PC-9 (cell line): ENCODE measurements at regions not wholly inside any gene's neighbourhood (a gene's known extent, or its start where the extent isn't known, plus 50 kb on each side); places are given as distances from the start of the nearest gene placed in this dataset.
"Not testable (repeated sequence)": the region's sequence is repeated elsewhere in the genome, so short reads cannot be mapped to it uniquely, and the experiment has no call there.

Experiments
- BruUV-seq: library from RNA; stranded (reverse); fragments of 400-500 nt; replicated peaks from 2 replicates; lab custom pipeline; 2021; lab: Mats Ljungman, UMichigan
- CTCF ChIA-PET: fragments of 300-600 bp; sonication (Branson Sonifier 250); formaldehyde crosslinking; loops from one replicate; lab custom pipeline; 2022; ENCODE audit warnings: antibody characterized with exemption; lab: Charles Lee
- POLR2A ChIA-PET: fragments of 300-600 bp; sonication (Branson Sonifier 250); formaldehyde crosslinking; loops from one replicate; lab custom pipeline; 2022; ENCODE audit warnings: antibody characterized with exemption; ENCODE audit not compliant: unreplicated experiment; lab: Charles Lee
- DNase-seq, 2 experiments: peaks; one replicate each; pipeline versions ENCODE4 v3.0.0 to v3.0.0-alpha.2; 2015 to 2022; ENCODE audit warnings: mixed read lengths in 1 of 2
- H2AFZ ChIP-seq: fragments of 200-600 bp; sonication (generic); 2 replicates; pipeline ENCODE4 v1.8.1; 2017; ENCODE audit warnings: antibody characterized with exemption
- H3F3A ChIP-seq: fragments of 200-600 bp; sonication (generic); 2 replicates; pipeline ENCODE4 v1.8.1; 2017; ENCODE audit warnings: antibody characterized with exemption, mild to moderate bottlenecking, low read depth; ENCODE audit not compliant: insufficient read depth
- H3K27ac ChIP-seq: fragments of 200-600 bp; sonication (generic); 2 replicates; pipeline ENCODE4 v1.6.1; 2016; ENCODE audit warnings: mixed run types
- H3K27me3 ChIP-seq: fragments of 200-600 bp; sonication (generic); 2 replicates; pipeline ENCODE4 v1.6.1; 2016; ENCODE audit warnings: low read depth, mixed run types; ENCODE audit not compliant: insufficient read depth
- H3K36me3 ChIP-seq: fragments of 200-600 bp; sonication (generic); 2 replicates; pipeline ENCODE4 v1.6.1; 2016; ENCODE audit warnings: low read depth, mixed run types
- H3K4me1 ChIP-seq: fragments of 200-600 bp; sonication (generic); replicated peaks from 2 replicates; pipeline ENCODE4 v1.6.1; 2016; ENCODE audit warnings: mixed run types; ENCODE audit not compliant: insufficient read depth
- H3K4me2 ChIP-seq: fragments of 200-600 bp; sonication (generic); 2 replicates; pipeline ENCODE4 v1.6.1; 2017; ENCODE audit warnings: mixed run types
- H3K4me3 ChIP-seq: fragments of 200-600 bp; sonication (generic); 2 replicates; pipeline ENCODE4 v1.6.1; 2016; ENCODE audit warnings: mixed run types
- H3K79me2 ChIP-seq: fragments of 200-600 bp; sonication (generic); 2 replicates; pipeline ENCODE4 v1.6.1; 2017; ENCODE audit warnings: low read depth, mixed run types
- H3K9me2 ChIP-seq: fragments of 200-600 bp; sonication (generic); 2 replicates; pipeline ENCODE4 v1.8.1; 2017; ENCODE audit warnings: mild to moderate bottlenecking; ENCODE audit not compliant: insufficient read depth
- H3K9me3 ChIP-seq: fragments of 200-600 bp; sonication (generic); 2 replicates; pipeline ENCODE4 v1.8.1; 2016; ENCODE audit warnings: low read depth; ENCODE audit not compliant: insufficient read depth
- H4K20me1 ChIP-seq: fragments of 200-600 bp; sonication (generic); 2 replicates; pipeline ENCODE4 v1.8.1; 2017; ENCODE audit not compliant: insufficient read depth
- EZH2 ChIP-seq: fragments of 200-600 bp; sonication (generic); IDR thresholded peaks from 2 replicates; pipeline ENCODE4 v1.8.0; 2017; ENCODE audit warnings: antibody characterized with exemption, low read depth
- intact Hi-C: fragments of 100-400 bp; cut with micrococcal nuclease; formaldehyde crosslinking; loops from one replicate; pipeline ENCODE4 v1.10.0; 2022; ENCODE audit not compliant: unreplicated experiment
- TF ChIP-seq, protein P1 (sequence below): fragments of 200-600 bp; sonication (generic); conservative IDR thresholded peaks from 2 replicates; pipeline ENCODE4 v1.6.1; 2017; ENCODE audit warnings: mixed run types, antibody characterized with exemption, mild to moderate bottlenecking, moderate library complexity

DNA sequence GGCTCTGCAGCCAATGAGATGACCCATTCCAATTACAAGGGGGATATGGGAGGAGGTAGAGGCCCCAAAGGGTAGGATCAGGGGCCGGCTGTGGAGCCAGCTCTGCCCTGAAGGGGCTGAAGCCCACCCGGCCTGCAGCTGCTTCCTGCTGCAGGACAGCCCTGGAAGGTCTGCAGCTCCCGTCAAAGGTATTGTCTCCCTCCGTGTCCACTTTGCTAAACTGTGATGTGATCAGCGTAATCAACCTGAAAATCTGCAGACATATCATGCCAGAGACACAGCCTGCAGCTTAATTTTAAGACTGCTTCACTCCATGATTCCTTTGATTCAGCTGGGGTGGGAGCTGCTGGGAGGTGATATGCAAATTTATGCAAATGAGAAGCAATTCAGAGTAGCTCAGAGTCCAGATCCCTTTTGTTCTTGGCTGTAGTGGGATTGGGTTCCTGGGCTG lies 90.7 kb downstream of the GADD45G start:
- no peak overlapping the region for H3K4me2 ChIP-seq
- peaks cover 97% of the 10 kb centered on the region for H3K27me3 ChIP-seq
- H3K36me3 ChIP-seq: no peaks in the 10 kb centered on the region
- no peak for DNase-seq
- H3K4me1 ChIP-seq: no peaks in the 10 kb centered on the region
- H3K9me2 ChIP-seq: no peaks in the 10 kb centered on the region
- ChIA-PET POLR2A (no interaction called here), CTCF (no interaction called here)
- no peak overlapping the region for H2AFZ ChIP-seq
- H3K4me3 ChIP-seq: no peak overlapping the region
- no peaks in the 10 kb centered on the region for H3F3A ChIP-seq
- no peak for TF ChIP-seq EZH2
- TF ChIP-seq, protein P1, sequence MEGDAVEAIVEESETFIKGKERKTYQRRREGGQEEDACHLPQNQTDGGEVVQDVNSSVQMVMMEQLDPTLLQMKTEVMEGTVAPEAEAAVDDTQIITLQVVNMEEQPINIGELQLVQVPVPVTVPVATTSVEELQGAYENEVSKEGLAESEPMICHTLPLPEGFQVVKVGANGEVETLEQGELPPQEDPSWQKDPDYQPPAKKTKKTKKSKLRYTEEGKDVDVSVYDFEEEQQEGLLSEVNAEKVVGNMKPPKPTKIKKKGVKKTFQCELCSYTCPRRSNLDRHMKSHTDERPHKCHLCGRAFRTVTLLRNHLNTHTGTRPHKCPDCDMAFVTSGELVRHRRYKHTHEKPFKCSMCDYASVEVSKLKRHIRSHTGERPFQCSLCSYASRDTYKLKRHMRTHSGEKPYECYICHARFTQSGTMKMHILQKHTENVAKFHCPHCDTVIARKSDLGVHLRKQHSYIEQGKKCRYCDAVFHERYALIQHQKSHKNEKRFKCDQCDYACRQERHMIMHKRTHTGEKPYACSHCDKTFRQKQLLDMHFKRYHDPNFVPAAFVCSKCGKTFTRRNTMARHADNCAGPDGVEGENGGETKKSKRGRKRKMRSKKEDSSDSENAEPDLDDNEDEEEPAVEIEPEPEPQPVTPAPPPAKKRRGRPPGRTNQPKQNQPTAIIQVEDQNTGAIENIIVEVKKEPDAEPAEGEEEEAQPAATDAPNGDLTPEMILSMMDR: no peak
- no peaks in the 10 kb centered on the region for H4K20me1 ChIP-seq
- no peaks in the 10 kb centered on the region for H3K9me3 ChIP-seq
- intact Hi-C loops: no loop called here
- BruUV-seq: no TSS peak
- H3K79me2 ChIP-seq: no peaks in the 10 kb centered on the region
- no peak overlapping the region for H3K27ac ChIP-seq

DNA sequence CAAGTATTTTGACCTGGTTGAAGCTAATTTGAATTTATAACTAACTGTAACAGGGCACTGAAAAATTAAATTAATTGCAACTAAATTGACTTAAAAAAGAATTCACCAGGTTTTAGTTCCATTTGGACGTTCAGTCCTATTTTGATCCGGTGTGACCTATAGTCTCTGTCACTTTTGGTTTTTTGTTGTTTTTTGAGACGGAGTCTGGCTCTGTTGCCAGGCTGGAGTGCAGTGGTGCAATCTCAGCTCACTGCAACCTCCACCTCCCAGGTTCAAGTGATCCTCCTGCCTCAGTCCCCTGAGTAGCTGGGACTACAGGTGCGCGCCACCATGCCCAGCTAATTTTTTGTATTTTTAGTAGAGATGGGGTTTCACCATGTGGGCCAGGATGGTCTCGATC lies 91.2 kb downstream of the GADD45G start:
- H3K4me2 ChIP-seq, CTCF ChIA-PET, H4K20me1 ChIP-seq, DNase-seq, H3F3A ChIP-seq, H3K36me3 ChIP-seq, POLR2A ChIA-PET, H2AFZ ChIP-seq, H3K9me3 ChIP-seq, H3K4me3 ChIP-seq, H3K79me2 ChIP-seq, BruUV-seq, H3K4me1 ChIP-seq, intact Hi-C loops, H3K9me2 ChIP-seq, H3K27ac ChIP-seq: not testable (repeated sequence)
- peaks cover 95% of the 10 kb centered on the region for H3K27me3 ChIP-seq

DNA sequence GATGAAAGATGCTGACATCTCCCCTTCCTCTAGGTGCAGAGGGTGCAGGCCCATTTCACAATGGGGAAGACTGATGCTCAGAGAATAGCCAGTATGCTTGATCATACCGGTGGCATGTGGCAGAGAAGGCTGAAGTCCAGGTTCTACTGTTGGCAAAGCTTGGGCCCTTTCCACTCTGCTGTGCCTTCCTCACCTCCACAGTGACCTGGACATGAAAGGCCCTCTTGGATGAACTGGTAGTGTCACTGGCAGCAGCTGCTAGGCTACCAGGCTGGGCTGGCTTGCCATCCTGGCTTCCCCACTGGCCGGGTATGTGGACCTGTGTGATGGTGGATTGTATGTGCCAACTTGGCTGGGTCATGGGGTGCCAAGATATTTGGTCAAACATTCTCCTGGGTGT lies 92.0 kb downstream of the GADD45G start:
- peaks cover 95% of the 10 kb centered on the region for H3K27me3 ChIP-seq
- H3K9me2 ChIP-seq: no peaks in the 10 kb centered on the region
- no peak for TF ChIP-seq EZH2
- TF ChIP-seq, protein P1: no peak
- H3F3A ChIP-seq: no peaks in the 10 kb centered on the region
- no peaks in the 10 kb centered on the region for H3K4me1 ChIP-seq
- ChIA-PET POLR2A (no interaction called here), CTCF (no interaction called here)
- H3K9me3 ChIP-seq: no peaks in the 10 kb centered on the region
- no peaks in the 10 kb centered on the region for H3K79me2 ChIP-seq
- intact Hi-C loops: no loop called here
- DNase-seq: no peak
- no peak overlapping the region for H2AFZ ChIP-seq
- BruUV-seq: no TSS peak
- no peak overlapping the region for H3K4me2 ChIP-seq
- H3K36me3 ChIP-seq: no peaks in the 10 kb centered on the region
- H3K4me3 ChIP-seq: no peak overlapping the region
- no peaks in the 10 kb centered on the region for H4K20me1 ChIP-seq
- no peak overlapping the region for H3K27ac ChIP-seq

DNA sequence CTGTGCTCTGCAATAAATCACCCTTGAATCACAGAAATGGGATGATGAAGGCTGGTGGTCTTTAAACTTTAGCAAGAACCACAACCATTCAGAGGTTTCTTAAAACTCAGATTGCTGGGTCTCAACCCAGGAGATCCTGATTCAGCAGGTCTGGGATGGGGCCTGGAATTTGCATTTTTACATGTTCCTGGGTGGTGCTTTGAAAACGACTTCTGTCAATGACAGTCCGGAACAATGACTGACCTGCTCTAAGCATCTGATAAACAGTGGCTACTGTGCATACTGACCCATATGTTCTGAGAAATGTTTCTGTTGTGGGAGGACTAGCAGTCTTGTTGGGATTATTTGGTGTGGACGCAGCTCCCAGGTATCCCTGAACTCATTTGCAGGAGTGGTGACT lies 92.7 kb downstream of the GADD45G start:
- intact Hi-C loops: no loop called here
- Histone ChIP-seq H3K4me1 (no peaks in the 10 kb centered on the region), H3F3A (no peaks in the 10 kb centered on the region), H3K4me2 (no peak overlapping the region), H3K4me3 (no peak overlapping the region), H3K79me2 (no peaks in the 10 kb centered on the region), H3K9me3 (no peaks in the 10 kb centered on the region), H3K9me2 (no peaks in the 10 kb centered on the region), H3K27me3 (peaks cover 95% of the 10 kb centered on the region), H3K27ac (no peak overlapping the region), H3K36me3 (no peaks in the 10 kb centered on the region), H4K20me1 (no peaks in the 10 kb centered on the region), H2AFZ (no peak overlapping the region)
- no peak for DNase-seq
- no peak for TF ChIP-seq EZH2
- TF ChIP-seq, protein P1: no peak
- BruUV-seq: no TSS peak
- ChIA-PET POLR2A (no interaction called here), CTCF (no interaction called here)
